ENCODE measurements at regions not wholly inside any gene's neighbourhood (a gene's known extent, or its start where the extent isn't known, plus 50 kb on each side); places are given as distances from the start of the nearest gene placed in this dataset.

- no peaks in the 10 kb centered on the region for H3K27me3 ChIP-seq
- no peaks in the 10 kb centered on the region for H3K4me1 ChIP-seq
- no peaks in the 10 kb centered on the region for H3K9me3 ChIP-seq
- TF ChIP-seq POLR2A (IDR thresholded peaks at IDR 0.05) (no peak), POLR2AphosphoS5 (IDR thresholded peaks at IDR 0.05) (no peak), EP300 (IDR thresholded peaks at IDR 0.05) (no peak), CTCF (IDR thresholded peaks at IDR 0.05) (no peak)
- no peak overlapping the region for H3K27ac ChIP-seq
- no peaks in the 10 kb centered on the region for H3K36me3 ChIP-seq
- no peak for DNase-seq (ENCODE audit: low spot score in 2 of 2)
- H3K4me3 ChIP-seq: no peak overlapping the region
Observed at GRCh38 chr3:81390796-81391195, 370.6 kb downstream of the GBE1 start.

GRCh38 chr3:81388191-81388590 lies 373.3 kb downstream of the GBE1 start:
- no peaks in the 10 kb centered on the region for H3K36me3 ChIP-seq
- 74% methylated on average over 4 of the region's 4 CpGs for WGBS
- H3K4me1 ChIP-seq: no peaks in the 10 kb centered on the region
- no peaks in the 10 kb centered on the region for H3K9me3 ChIP-seq
- TF ChIP-seq EP300 (IDR thresholded peaks at IDR 0.05) (no peak), CTCF (IDR thresholded peaks at IDR 0.05) (no peak), POLR2AphosphoS5 (IDR thresholded peaks at IDR 0.05) (no peak), POLR2A (IDR thresholded peaks at IDR 0.05) (no peak)
- no peak overlapping the region for H3K4me3 ChIP-seq
- no peak overlapping the region for H3K27ac ChIP-seq
- DNase-seq (ENCODE audit: low spot score in 2 of 2): no peak
- H3K27me3 ChIP-seq: no peaks in the 10 kb centered on the region

GRCh38 chr3:81382470-81382869 lies 379.0 kb downstream of the GBE1 start:
- Histone ChIP-seq H3K27ac (no peak overlapping the region), H3K4me3 (no peak overlapping the region), H3K36me3 (no peaks in the 10 kb centered on the region), H3K27me3 (no peaks in the 10 kb centered on the region), H3K9me3 (no peaks in the 10 kb centered on the region), H3K4me1 (no peaks in the 10 kb centered on the region)
- WGBS: 87% methylated on average over 1 of the region's 1 CpG
- no peak for TF ChIP-seq POLR2AphosphoS5 (IDR thresholded peaks at IDR 0.05)
- no peak for TF ChIP-seq CTCF (IDR thresholded peaks at IDR 0.05)
- TF ChIP-seq POLR2A (IDR thresholded peaks at IDR 0.05): no peak
- no peak for TF ChIP-seq EP300 (IDR thresholded peaks at IDR 0.05)
- DNase-seq (ENCODE audit: low spot score in 2 of 2): no peak

- TF ChIP-seq EP300 (IDR thresholded peaks at IDR 0.05) (no peak), POLR2A (IDR thresholded peaks at IDR 0.05) (no peak), POLR2AphosphoS5 (IDR thresholded peaks at IDR 0.05) (no peak), CTCF (IDR thresholded peaks at IDR 0.05) (no peak)
- Histone ChIP-seq H3K4me3 (no peak overlapping the region), H3K9me3 (no peaks in the 10 kb centered on the region), H3K27ac (no peak overlapping the region), H3K4me1 (no peaks in the 10 kb centered on the region), H3K36me3 (no peaks in the 10 kb centered on the region), H3K27me3 (no peaks in the 10 kb centered on the region)
- DNase-seq (ENCODE audit: low spot score in 2 of 2): no peak
- 83% methylated on average over 4 of the region's 4 CpGs for WGBS
Observed at GRCh38 chr3:81380234-81380633, 381.2 kb downstream of the GBE1 start.

- H3K27ac ChIP-seq: no peak overlapping the region
- H3K36me3 ChIP-seq: no peaks in the 10 kb centered on the region
- H3K9me3 ChIP-seq: no peaks in the 10 kb centered on the region
- no peak overlapping the region for H3K4me3 ChIP-seq
- no peak for DNase-seq (ENCODE audit: low spot score in 2 of 2)
- H3K27me3 ChIP-seq: no peaks in the 10 kb centered on the region
- H3K4me1 ChIP-seq: no peaks in the 10 kb centered on the region
- TF ChIP-seq POLR2AphosphoS5 (IDR thresholded peaks at IDR 0.05) (no peak), POLR2A (IDR thresholded peaks at IDR 0.05) (no peak), CTCF (IDR thresholded peaks at IDR 0.05) (no peak), EP300 (IDR thresholded peaks at IDR 0.05) (no peak)
- WGBS: 62% methylated on average over 5 of the region's 5 CpGs
Observed at GRCh38 chr3:81378552-81379293, 382.7 kb downstream of the GBE1 start.

Measured in suprapubic skin (tissue), 4 donors.